ENCODE measurements at regions not wholly inside any gene's neighbourhood (a gene's known extent, or its start where the extent isn't known, plus 50 kb on each side); places are given as distances from the start of the nearest gene placed in this dataset.
"Not testable (repeated sequence)": the region's sequence is repeated elsewhere in the genome, so short reads cannot be mapped to it uniquely, and the experiment has no call there.

DNA sequence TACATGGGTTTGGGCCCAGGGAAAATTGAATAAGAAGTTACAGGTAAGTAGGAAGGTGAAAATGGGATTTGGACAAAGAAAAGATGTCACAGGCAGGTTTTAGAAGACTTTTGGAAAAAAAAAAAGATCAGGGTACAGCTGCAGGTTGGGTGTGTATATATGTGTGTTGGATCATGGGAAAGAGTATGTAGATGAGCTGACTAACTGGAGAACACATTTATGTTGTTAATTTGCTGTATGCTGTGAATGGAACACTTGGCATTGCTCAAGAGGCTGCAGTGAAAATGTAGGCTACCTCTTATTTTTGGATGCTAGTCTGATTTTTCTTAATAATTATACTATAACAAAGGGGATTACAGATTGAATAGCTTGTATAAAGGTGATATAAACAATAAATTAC lies 577.7 kb upstream of the USP24 start:
- DNase-seq (no peak), FAIRE-seq (no peak)
- no peaks in the 10 kb centered on the region for H3K4me1 ChIP-seq (ENCODE audit: control insufficient read depth in 2 of 3, insufficient read depth in 2 of 3, low read depth in 1 of 3, low read length in 3 of 3)
- no peaks in the 10 kb centered on the region for H3K36me3 ChIP-seq (ENCODE audit: control insufficient read depth in 2 of 3, insufficient read depth in 3 of 3, low read length in 3 of 3)
- no peak overlapping the region for H3K4me3 ChIP-seq (ENCODE audit: low read length in 3 of 3)
- TF ChIP-seq, protein P1, sequence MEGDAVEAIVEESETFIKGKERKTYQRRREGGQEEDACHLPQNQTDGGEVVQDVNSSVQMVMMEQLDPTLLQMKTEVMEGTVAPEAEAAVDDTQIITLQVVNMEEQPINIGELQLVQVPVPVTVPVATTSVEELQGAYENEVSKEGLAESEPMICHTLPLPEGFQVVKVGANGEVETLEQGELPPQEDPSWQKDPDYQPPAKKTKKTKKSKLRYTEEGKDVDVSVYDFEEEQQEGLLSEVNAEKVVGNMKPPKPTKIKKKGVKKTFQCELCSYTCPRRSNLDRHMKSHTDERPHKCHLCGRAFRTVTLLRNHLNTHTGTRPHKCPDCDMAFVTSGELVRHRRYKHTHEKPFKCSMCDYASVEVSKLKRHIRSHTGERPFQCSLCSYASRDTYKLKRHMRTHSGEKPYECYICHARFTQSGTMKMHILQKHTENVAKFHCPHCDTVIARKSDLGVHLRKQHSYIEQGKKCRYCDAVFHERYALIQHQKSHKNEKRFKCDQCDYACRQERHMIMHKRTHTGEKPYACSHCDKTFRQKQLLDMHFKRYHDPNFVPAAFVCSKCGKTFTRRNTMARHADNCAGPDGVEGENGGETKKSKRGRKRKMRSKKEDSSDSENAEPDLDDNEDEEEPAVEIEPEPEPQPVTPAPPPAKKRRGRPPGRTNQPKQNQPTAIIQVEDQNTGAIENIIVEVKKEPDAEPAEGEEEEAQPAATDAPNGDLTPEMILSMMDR (IDR thresholded peaks at IDR 0.05; ENCODE audit: borderline replicate concordance, extremely low read depth, insufficient read depth) = no peak
- no peaks in the 10 kb centered on the region for H3K27me3 ChIP-seq (ENCODE audit: control insufficient read depth, insufficient read depth, low read length)
- intact Hi-C loops (cut with DNase I) = no loop called here
- no peak overlapping the region for H3K9ac ChIP-seq (ENCODE audit: low read length in 3 of 3)
- no peaks in the 10 kb centered on the region for H3K9me3 ChIP-seq (ENCODE audit: control insufficient read depth in 2 of 3, insufficient read depth in 1 of 3, low read length in 3 of 3)
- H3K27ac ChIP-seq (ENCODE audit: low read depth in 2 of 2, low read length in 2 of 2) = no peak overlapping the region

DNA sequence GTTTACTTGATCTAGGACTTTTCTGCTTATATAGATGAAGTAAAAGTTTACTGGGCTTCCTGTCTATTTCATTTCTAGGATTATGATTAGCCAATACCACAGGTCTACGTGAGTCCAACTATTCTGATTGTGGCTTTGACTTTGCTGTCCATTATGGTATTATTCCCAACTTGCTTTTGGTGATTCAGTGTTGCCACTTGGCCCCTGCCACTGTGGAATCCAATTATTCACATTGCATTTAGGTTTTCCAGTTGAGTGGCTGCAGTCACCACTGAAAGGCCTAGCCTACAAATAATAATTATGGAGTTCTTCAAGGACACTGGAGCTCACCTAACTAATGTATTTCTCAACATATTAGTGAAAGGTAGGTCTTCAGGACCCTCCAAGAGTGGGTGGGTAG lies 574.3 kb upstream of the USP24 start:
- H3K27ac ChIP-seq (ENCODE audit: low read depth in 2 of 2, low read length in 2 of 2) = no peak overlapping the region
- no peak for DNase-seq
- intact Hi-C loops (cut with DNase I) = no loop called here
- H3K4me1 ChIP-seq (ENCODE audit: control insufficient read depth in 2 of 3, insufficient read depth in 2 of 3, low read depth in 1 of 3, low read length in 3 of 3) = no peaks in the 10 kb centered on the region
- TF ChIP-seq, protein P1 (IDR thresholded peaks at IDR 0.05; ENCODE audit: borderline replicate concordance, extremely low read depth, insufficient read depth) = no peak
- no peaks in the 10 kb centered on the region for H3K9me3 ChIP-seq (ENCODE audit: control insufficient read depth in 2 of 3, insufficient read depth in 1 of 3, low read length in 3 of 3)
- H3K4me3 ChIP-seq (ENCODE audit: low read length in 3 of 3) = no peak overlapping the region
- no peak overlapping the region for H3K9ac ChIP-seq (ENCODE audit: low read length in 3 of 3)
- no peaks in the 10 kb centered on the region for H3K27me3 ChIP-seq (ENCODE audit: control insufficient read depth, insufficient read depth, low read length)
- H3K36me3 ChIP-seq (ENCODE audit: control insufficient read depth in 2 of 3, insufficient read depth in 3 of 3, low read length in 3 of 3) = no peaks in the 10 kb centered on the region
- no peak for FAIRE-seq

DNA sequence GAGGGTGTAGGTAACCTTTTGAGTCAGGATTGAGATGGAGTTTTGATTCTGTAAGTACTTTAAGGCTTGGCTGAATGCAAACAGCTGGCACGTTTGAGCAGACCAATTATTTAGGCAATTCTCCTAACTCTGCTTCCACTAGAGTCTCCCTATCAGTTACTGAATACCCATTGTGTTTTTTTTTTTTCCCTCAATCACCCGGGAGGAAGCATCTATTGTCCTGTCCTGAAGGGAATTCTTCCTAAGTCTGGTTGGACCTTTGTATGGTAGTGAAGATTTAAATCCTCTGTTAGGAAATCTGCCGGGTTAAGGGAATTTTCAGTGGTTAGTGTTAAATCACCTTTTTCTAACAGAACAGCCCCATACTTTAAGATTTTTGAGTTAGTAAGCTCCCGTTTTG lies 571.2 kb upstream of the USP24 start:
- H3K9me3 ChIP-seq (ENCODE audit: control insufficient read depth in 2 of 3, insufficient read depth in 1 of 3, low read length in 3 of 3) = no peaks in the 10 kb centered on the region
- H3K4me1 ChIP-seq (ENCODE audit: control insufficient read depth in 2 of 3, insufficient read depth in 2 of 3, low read depth in 1 of 3, low read length in 3 of 3) = no peaks in the 10 kb centered on the region
- FAIRE-seq (no peak), DNase-seq (no peak)
- H3K36me3 ChIP-seq (ENCODE audit: control insufficient read depth in 2 of 3, insufficient read depth in 3 of 3, low read length in 3 of 3) = no peaks in the 10 kb centered on the region
- H3K27me3 ChIP-seq (ENCODE audit: control insufficient read depth, insufficient read depth, low read length) = no peaks in the 10 kb centered on the region
- no peak overlapping the region for H3K9ac ChIP-seq (ENCODE audit: low read length in 3 of 3)
- no peak overlapping the region for H3K27ac ChIP-seq (ENCODE audit: low read depth in 2 of 2, low read length in 2 of 2)
- TF ChIP-seq, protein P1 (IDR thresholded peaks at IDR 0.05; ENCODE audit: borderline replicate concordance, extremely low read depth, insufficient read depth) = no peak
- intact Hi-C loops (cut with DNase I) = no loop called here
- H3K4me3 ChIP-seq (ENCODE audit: low read length in 3 of 3) = no peak overlapping the region

DNA sequence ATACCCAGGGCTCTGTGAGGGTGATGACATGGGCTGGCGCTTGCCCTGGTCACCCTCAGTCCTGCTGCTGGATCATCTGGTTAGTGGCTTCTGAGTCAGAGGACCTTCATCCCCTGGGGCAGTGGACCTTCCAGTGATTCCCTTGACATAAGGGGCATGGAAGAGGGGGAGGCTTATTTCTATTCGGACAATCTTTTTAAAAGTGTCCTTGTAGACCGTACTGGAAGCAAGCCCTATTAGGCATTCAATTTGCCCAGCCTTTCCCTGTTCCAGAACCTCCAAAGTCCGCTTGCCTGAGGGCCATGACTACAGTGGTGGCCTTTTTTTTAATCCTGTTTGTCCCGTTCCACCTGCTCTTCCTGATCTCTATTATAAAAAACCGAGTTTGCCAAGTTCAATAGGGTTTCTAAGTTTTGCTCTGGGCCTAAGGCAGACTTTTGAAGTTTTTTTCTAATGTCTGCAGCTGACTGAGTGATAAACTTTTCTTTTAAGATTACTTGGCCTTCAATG lies 569.8 kb upstream of the USP24 start:
- DNase-seq; H3K36me3 ChIP-seq (ENCODE audit: control insufficient read depth in 2 of 3, insufficient read depth in 3 of 3, low read length in 3 of 3); H3K9me3 ChIP-seq (ENCODE audit: control insufficient read depth in 2 of 3, insufficient read depth in 1 of 3, low read length in 3 of 3); H3K27ac ChIP-seq (ENCODE audit: low read depth in 2 of 2, low read length in 2 of 2); H3K4me3 ChIP-seq (ENCODE audit: low read length in 3 of 3); intact Hi-C loops (cut with DNase I); H3K4me1 ChIP-seq (ENCODE audit: control insufficient read depth in 2 of 3, insufficient read depth in 2 of 3, low read depth in 1 of 3, low read length in 3 of 3); H3K9ac ChIP-seq (ENCODE audit: low read length in 3 of 3); FAIRE-seq; H3K27me3 ChIP-seq (ENCODE audit: control insufficient read depth, insufficient read depth, low read length): not testable (repeated sequence)

Data from kidney (tissue), 13 donors.